SHP77 treated with DMSO at 0.1 percent for 48 hours (cell line): ENCODE measurements at regions not wholly inside any gene's neighbourhood (a gene's known extent, or its start where the extent isn't known, plus 50 kb on each side); places are given as distances from the start of the nearest gene placed in this dataset.

ENCODE experiments used
- DNase-seq: peaks from one replicate; lab custom pipeline; 2025; lab: John Stamatoyannopoulos, UW

DNA sequence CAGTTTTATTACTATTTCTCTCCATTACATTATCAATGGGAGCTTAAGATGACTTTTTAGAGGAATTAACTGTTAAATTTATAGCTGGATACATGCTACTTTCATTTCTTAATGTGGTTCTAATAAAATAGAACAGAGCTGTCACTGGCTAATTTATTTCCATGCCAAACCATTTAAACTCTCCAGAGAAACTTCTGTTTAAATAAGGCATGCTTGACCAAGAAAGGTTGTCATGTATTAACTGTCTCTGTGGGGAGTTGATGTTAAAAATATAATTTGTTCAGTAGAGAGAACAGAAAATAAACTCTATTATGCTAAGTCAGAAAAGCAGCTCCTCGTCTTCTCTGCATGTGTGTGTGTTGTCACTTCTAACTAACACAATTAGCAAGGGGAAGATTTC is 447.4 kb downstream of the SLC16A7 start:
- no peak for DNase-seq

DNA sequence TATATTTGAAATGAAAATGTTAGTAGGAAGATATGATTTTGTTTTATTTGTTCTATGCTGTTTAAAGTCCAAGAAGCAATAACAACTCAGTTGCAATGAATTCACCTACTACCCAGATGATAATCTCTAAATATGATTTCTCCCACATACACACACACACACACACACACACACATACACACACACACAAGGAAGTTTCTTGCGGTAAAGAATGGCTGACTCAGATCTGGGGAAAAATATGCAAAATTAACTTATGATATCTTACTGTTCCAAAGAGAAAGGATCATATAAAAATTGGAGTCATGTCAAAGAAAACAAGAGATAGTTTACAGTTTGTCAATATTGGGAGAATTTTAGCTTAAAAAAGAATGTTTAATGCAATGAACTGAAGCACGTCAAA is 456.7 kb downstream of the SLC16A7 start:
- no peak for DNase-seq

DNA sequence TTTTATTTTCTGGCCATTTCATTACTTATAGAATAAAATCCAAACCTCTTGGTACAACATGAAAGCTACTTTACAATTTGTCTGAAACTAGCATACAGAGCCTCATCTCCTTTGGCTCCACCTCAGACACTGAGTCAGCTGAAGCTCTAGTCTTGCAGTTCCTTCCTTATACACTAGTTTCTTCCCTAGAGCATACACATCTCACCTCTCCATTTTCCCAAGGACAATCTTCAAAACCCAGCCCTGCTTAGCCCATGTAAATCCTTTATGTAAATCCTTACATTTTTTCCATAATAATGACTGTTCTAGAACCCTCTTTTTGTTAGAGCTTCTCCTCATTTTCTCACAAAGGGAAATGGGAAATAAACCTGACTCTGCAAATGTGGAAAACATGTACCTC is 463.4 kb downstream of the SLC16A7 start:
- no peak for DNase-seq

DNA sequence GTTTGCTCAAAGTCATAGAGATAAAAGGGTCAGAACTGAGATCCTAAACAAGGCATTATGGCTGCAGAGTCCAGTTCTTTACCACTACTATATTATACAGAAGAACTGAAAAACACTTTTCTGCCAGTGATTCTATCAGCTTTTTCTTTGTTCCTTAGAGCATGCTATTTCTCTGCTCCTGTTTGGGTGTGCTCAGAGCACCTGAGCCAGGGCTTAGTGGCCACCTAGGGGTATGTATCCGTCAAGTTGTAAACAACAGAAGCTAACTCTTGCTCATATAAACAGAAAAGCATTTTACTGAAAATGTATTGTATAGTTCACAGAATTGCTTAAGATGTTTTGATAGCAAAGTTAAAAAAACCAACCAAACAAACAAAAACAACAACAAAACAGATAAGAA is 470.8 kb downstream of the SLC16A7 start:
- no peak for DNase-seq

DNA sequence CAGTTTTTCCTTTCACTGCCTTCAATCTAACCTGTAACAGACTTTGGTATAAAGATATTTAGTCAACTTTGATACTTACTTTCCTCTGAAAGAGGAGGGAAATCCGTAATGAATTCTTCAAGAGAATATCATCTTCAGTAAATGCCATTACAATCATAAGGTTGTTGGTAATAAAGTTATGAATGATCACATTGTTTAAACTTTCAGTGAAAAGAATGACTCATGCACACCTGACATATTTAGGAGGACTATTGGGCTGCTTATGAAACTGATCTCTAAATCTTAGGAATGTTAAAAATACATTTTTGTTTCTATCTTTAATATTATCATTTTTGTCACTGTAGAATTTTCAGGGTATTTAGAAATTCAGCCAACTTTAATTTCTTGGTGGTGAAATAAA is 474.7 kb downstream of the SLC16A7 start:
- no peak for DNase-seq

DNA sequence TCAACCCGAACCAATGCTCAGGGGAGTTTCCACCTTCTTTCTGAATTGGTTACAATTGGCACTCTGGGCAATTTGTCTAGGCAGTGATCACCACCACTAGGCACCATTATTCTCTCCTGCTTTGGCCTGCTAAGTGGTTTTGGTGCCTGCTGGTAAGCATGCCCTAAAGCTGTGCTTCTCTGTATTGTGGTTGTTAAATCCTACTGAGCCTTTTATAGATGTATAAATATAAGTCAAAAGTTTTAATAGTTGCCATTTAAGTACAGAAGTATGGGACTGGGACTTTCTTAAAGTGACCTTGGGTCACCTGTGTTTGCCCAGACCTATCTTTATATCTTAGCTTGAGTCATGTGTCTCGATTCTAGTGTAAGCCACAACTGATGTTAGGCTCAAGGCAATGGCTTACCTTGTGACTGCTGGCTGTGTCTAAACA is 475.9 kb downstream of the SLC16A7 start:
- DNase-seq, result no peak

GRCh38 chr12:60072911-60073310 is 477.1 kb downstream of the SLC16A7 start:
- DNase-seq, result no peak

- no peak for DNase-seq
Measured at GRCh38 chr12:60075091-60075490, 479.3 kb downstream of the SLC16A7 start.

DNA sequence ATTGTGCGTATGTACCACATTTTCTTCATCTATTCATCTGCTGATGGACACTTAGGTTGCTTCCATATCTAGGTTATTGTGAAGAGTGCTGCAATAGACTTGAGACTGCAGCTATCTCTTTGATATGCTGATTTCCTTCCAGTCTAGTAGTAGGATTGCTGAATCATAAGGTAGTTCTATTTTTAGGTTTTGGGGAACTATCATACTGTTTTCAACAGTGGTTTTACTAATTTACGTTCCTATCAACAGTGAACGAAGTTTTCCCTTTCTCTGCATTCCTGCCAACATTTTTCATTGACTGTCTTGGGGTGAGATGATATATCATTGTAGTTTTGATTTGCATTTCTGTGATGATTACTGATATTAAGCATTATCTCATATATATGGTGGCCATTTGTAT is 482.2 kb downstream of the SLC16A7 start:
- DNase-seq, result no peak

- no peak for DNase-seq
Measured at GRCh38 chr12:60093428-60093827, 497.6 kb downstream of the SLC16A7 start.

DNA sequence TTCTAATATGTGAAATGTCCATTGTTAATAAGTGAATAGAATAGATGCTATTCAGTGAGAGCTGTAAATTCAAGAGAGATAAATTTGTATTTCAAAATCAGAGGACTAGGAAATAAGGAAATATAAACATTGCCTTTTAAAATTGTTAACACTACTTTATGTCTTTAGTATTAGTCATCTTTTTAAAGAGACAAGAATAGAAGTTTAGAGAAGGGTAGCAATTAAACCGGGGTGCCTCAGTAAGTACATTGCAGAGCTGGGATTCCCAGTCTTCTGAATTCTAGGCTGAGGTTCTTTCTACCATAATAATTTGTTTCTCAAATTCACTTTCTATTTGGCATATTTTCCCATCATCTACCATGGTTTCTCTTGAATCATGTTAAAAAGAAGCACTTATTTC is 498.6 kb downstream of the SLC16A7 start:
- DNase-seq, result no peak

DNA sequence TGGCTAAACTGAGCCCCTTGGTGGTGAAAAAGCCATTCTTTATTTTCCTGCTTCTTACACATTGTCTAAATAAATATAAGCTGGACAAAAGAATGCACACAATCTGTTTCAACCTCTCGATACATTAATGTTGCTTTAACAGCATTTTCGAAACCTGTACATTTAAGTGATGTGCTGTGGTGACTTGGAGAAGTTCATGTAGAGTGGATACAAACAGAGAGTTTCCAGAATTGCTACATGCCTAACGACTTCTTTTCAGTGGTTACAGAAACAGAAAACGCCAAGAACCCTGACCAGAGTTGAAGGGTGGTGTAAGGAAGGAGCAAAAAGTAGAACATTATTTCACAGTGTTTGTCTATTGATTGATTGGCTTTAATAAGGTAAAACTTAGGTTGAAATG is 500.9 kb downstream of the SLC16A7 start:
- DNase-seq, result no peak

DNA sequence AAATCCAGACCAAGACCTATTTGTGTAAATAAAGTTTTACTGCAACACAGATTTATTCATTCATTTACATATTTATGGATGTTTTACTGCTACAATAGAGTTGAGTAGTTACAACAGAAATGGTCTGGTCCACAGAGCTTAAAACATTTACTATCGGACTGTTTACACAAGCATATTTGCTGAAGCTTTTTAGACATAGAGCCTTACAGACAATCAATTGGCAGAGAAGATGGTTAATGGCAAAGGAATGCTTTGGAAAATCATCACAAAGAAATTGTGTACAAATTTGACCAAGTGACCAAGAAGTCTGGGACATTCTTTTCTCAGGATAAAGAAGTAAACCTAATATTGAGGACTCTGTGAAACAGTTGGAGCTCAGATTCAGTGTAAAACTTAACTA is 504.3 kb downstream of the SLC16A7 start:
- no peak for DNase-seq

DNA sequence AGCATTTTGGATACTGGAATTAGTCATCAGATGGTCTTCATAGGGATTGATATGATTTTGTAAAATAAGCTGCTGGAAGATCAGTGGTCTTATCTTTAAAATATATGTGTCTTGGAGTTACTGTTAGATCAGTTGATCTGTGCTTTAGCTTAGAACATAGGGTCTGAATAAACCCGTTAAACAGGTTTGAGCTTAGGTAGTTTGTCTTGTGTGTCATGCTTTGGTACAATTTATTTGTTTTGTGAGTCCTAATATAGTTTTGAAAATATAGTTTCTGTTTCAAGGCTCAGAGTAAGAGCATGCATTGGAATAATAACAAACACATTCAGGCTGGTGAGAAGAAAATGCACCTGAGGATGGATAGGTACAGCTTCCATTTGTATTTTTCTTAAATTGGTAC is 505.0 kb downstream of the SLC16A7 start:
- no peak for DNase-seq

DNA sequence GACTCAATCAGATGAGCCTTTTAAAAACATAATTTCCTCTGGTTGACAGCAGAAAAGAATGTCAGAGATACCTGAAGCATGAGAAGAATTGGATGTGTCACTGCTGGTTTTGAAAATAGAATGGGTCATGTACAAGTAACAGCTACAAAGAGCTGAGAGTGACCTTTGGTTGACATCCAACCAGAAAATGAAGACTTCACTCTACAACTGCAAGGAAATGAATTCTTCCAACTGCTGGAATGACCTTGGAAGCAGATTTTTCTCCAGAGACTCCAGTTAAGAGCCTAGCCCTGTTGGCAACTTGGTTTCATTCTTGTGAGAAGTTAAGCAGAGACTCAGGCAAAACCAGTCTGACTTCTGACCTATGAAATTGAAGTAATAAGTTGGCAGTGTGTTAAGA is 505.9 kb downstream of the SLC16A7 start:
- DNase-seq, result no peak

GRCh38 chr12:60106214-60106613 is 510.4 kb downstream of the SLC16A7 start:
- DNase-seq, result no peak

- DNase-seq, result no peak
Measured at GRCh38 chr12:60107992-60108391, 512.2 kb downstream of the SLC16A7 start.

DNA sequence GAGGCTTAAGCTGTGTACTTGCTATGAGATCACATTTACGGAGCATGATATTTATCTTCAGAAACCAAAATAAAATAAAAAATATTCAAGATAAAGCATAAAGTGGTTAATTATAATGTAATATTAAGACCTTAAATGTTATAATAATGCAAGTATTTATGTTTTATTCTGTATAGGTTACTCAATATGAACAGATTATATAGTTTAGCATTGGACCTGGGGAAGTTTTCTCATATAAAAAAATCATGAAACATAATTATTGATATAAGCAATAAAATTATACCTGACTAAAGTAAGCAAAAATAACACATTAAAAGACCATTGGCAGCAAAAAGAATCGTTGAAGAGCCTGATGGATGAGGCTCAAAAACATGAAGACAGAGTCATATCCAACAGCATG is 516.2 kb downstream of the SLC16A7 start:
- DNase-seq, result no peak

DNA sequence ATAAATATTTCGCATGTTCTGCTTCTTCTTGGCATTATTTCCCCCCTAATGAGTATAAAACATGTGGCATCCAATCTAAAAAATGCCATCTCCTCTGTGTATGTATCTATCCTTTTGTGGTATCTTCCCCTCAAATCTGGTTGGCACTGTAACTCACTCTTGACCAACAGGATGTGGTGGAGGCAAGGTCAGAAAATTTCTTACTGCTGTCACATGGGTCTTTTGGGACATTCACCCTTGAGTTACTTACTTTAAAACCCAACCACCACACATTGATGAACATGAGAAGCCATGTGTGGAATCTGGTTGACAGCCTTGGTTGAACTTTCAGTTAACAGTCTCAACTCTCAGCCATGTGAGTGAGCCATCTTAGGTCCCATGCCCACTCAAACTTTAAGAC is 516.9 kb downstream of the SLC16A7 start:
- DNase-seq, result no peak

GRCh38 chr12:60114169-60114568 is 518.3 kb downstream of the SLC16A7 start:
- DNase-seq, result no peak

DNA sequence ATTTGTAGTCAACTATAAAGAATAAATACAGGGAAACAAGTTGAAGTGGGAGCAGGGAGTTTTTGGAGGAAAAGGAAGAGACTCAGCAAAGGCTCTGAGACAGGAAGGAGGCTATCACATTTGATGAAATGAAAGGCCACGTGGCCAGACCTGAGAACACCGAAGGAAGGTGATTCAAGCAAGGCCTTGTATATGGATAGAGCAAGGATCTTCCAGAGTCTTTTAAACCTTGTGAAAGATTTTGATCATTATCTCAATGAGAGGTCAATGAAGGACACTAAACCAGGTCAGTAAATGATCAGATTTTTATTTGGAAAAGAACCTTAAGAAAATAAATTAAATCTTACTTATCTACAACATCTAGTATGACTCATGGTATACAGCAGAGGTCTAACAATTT is 523.5 kb downstream of the SLC16A7 start:
- no peak for DNase-seq

DNA sequence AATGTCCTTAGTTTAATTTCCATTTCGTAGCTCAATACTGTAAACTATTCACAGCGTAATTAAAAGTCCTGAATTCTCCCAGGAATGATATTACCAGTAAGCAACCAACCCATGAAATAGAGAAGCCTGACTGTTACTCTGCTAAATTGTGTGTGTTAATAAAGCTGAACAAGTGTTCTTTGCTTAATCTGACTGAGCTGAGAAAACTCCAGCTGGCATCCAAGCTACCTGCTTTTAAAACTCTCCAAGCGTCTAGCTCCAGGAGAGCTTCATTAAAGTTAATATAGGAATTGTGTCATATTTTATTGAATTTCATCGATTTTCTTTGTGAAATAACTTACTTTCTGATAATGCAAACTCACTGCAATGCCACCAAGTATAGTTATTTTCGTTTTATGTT is 524.4 kb downstream of the SLC16A7 start:
- DNase-seq, result no peak

GRCh38 chr12:60123557-60123956 is 527.7 kb downstream of the SLC16A7 start:
- no peak for DNase-seq

- DNase-seq, result no peak
Measured at GRCh38 chr12:60137513-60137912, 541.7 kb downstream of the SLC16A7 start.

- no peak for DNase-seq
Measured at GRCh38 chr12:60138526-60138925, 542.7 kb downstream of the SLC16A7 start.
